MM.1S (cell line): ENCODE measurements at regions not wholly inside any gene's neighbourhood (a gene's known extent, or its start where the extent isn't known, plus 50 kb on each side); places are given as distances from the start of the nearest gene placed in this dataset.

Experiments
- DNase-seq: peaks from one replicate; pipeline ENCODE4 v3.0.0-alpha.2; 2015
- H2AFZ ChIP-seq: fragments of 300-600 bp; sonication (generic); 2 replicates; pipeline ENCODE4 v1.6.0; 2016; ENCODE audit warnings: antibody characterized with exemption, low read length
- H3F3A ChIP-seq: fragments of 300-600 bp; sonication (generic); 2 replicates; pipeline ENCODE4 v1.6.1; 2016; ENCODE audit warnings: mild to moderate bottlenecking, antibody characterized with exemption, low read length, moderate library complexity, mixed read lengths; ENCODE audit not compliant: insufficient read depth
- H3K27ac ChIP-seq: fragments of 300-600 bp; sonication (generic); 2 replicates; pipeline ENCODE4 v1.5.1; 2016; ENCODE audit warnings: mild to moderate bottlenecking, low read length
- H3K27me3 ChIP-seq: fragments of 300-600 bp; sonication (generic); replicated peaks from 2 replicates; pipeline ENCODE4 v1.6.0; 2016; ENCODE audit warnings: low read length; ENCODE audit not compliant: insufficient read depth
- H3K36me3 ChIP-seq: fragments of 300-600 bp; sonication (generic); replicated peaks from 2 replicates; pipeline ENCODE4 v1.6.1; 2016; ENCODE audit warnings: mild to moderate bottlenecking, low read length, mixed read lengths; ENCODE audit not compliant: insufficient read depth
- H3K4me1 ChIP-seq: fragments of 300-600 bp; sonication (generic); 2 replicates; pipeline ENCODE4 v1.6.1; 2016; ENCODE audit warnings: low read length, mixed read lengths
- H3K4me2 ChIP-seq: fragments of 300-600 bp; sonication (generic); 2 replicates; pipeline ENCODE4 v1.6.0; 2016; ENCODE audit warnings: low read depth, low read length
- H3K4me3 ChIP-seq: fragments of 300-600 bp; sonication (generic); 2 replicates; pipeline ENCODE4 v1.5.1; 2016; ENCODE audit warnings: low read length, mixed read lengths
- H3K79me2 ChIP-seq: fragments of 300-600 bp; sonication (generic); 2 replicates; pipeline ENCODE4 v1.6.1; 2016; ENCODE audit warnings: mixed run types, low read length, mixed read lengths
- H3K9ac ChIP-seq: fragments of 300-600 bp; sonication (generic); 2 replicates; pipeline ENCODE4 v1.6.1; 2016; ENCODE audit warnings: low read length, mixed read lengths
- H3K9me2 ChIP-seq: fragments of 300-600 bp; sonication (generic); replicated peaks from 2 replicates; pipeline ENCODE4 v1.6.1; 2016; ENCODE audit warnings: mild to moderate bottlenecking, low read length, mixed read lengths; ENCODE audit not compliant: insufficient read depth
- H3K9me3 ChIP-seq: fragments of 300-600 bp; sonication (generic); replicated peaks from 2 replicates; pipeline ENCODE4 v1.6.1; 2016; ENCODE audit warnings: mild to moderate bottlenecking, low read length, mixed read lengths; ENCODE audit not compliant: insufficient read depth
- H4K20me1 ChIP-seq: fragments of 300-600 bp; sonication (generic); 2 replicates; pipeline ENCODE4 v1.6.1; 2016; ENCODE audit warnings: mild to moderate bottlenecking, low read length, moderate library complexity, mixed read lengths; ENCODE audit not compliant: insufficient read depth
- CTCF ChIP-seq: fragments of 300-600 bp; sonication (generic); IDR thresholded peaks from 2 replicates; pipeline ENCODE4 v1.5.1; 2016; ENCODE audit warnings: antibody characterized with exemption, low read length, mixed read lengths
- EZH2 ChIP-seq: fragments of 300-600 bp; sonication (generic); optimal IDR thresholded peaks from 2 replicates; pipeline ENCODE3; 2017; ENCODE audit warnings: low read depth, mild to moderate bottlenecking, antibody characterized with exemption, low read length, mixed read lengths
- EZH2phosphoT487 ChIP-seq: fragments of 300-600 bp; sonication (generic); IDR thresholded peaks from 2 replicates; pipeline ENCODE4 v1.6.1; 2018; ENCODE audit warnings: antibody characterized with exemption, low read length

- no peaks in the 10 kb centered on the region for H3K79me2 ChIP-seq
- no peaks in the 10 kb centered on the region for H3F3A ChIP-seq
- no peak overlapping the region for H3K4me3 ChIP-seq
- H3K9me3 ChIP-seq, result no peaks in the 10 kb centered on the region
- H3K27ac ChIP-seq, result no peak overlapping the region
- no peak overlapping the region for H3K4me2 ChIP-seq
- no peaks in the 10 kb centered on the region for H3K36me3 ChIP-seq
- no peaks in the 10 kb centered on the region for H3K4me1 ChIP-seq
- no peak overlapping the region for H2AFZ ChIP-seq
- no peaks in the 10 kb centered on the region for H3K9me2 ChIP-seq
- H3K9ac ChIP-seq, result no peak overlapping the region
- H3K27me3 ChIP-seq, result no peaks in the 10 kb centered on the region
- H4K20me1 ChIP-seq, result no peaks in the 10 kb centered on the region
- no peak for DNase-seq
- TF ChIP-seq CTCF (no peak), EZH2phosphoT487 (no peak), EZH2 (no peak)
These were observed 201.7 kb upstream of the SASH1 start for GRCh38 chr6:148140772-148141557.

- H3F3A ChIP-seq, result no peaks in the 10 kb centered on the region
- TF ChIP-seq EZH2phosphoT487, result no peak
- TF ChIP-seq EZH2, result no peak
- no peak for TF ChIP-seq CTCF
- H2AFZ ChIP-seq, result no peak overlapping the region
These were observed 199.8 kb upstream of the SASH1 start for GRCh38 chr6:148142821-148143220.

DNA sequence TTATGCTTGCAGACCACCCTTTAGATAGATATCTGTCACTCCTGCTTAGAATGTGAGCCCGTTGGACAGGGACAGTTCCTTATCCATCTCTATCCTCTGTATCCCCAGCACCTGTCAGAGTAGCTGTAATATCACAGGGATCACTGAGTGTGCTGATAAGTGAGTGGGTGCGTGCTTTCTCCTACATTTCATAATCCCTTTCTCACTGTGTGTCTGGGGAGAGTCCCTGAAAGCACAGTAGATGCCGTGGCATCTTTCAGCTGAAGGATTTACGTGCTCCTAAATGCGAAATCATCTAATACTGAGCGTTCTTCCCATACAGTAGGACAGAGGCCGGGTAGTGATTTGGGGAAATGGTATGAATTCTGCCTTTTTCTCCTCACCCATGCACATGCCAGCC is 198.9 kb upstream of the SASH1 start:
- H3K27ac ChIP-seq, result no peak overlapping the region
- H3K36me3 ChIP-seq, result no peaks in the 10 kb centered on the region
- no peak overlapping the region for H3K4me2 ChIP-seq
- DNase-seq, result no peak
- H3K4me3 ChIP-seq, result no peak overlapping the region
- no peaks in the 10 kb centered on the region for H3K4me1 ChIP-seq
- H3K9ac ChIP-seq, result no peak overlapping the region
- no peaks in the 10 kb centered on the region for H3K79me2 ChIP-seq
- no peaks in the 10 kb centered on the region for H3K9me3 ChIP-seq
- no peaks in the 10 kb centered on the region for H3F3A ChIP-seq
- no peak overlapping the region for H2AFZ ChIP-seq
- TF ChIP-seq EZH2phosphoT487 (no peak), EZH2 (no peak), CTCF (no peak)
- H3K9me2 ChIP-seq, result no peaks in the 10 kb centered on the region
- no peaks in the 10 kb centered on the region for H3K27me3 ChIP-seq
- no peaks in the 10 kb centered on the region for H4K20me1 ChIP-seq

More at GRCh38 chr6:148142821-148143220, 199.8 kb upstream of the SASH1 start:
- H3K9ac ChIP-seq, result no peak overlapping the region
- no peaks in the 10 kb centered on the region for H3K27me3 ChIP-seq
- no peaks in the 10 kb centered on the region for H4K20me1 ChIP-seq
- H3K4me1 ChIP-seq, result no peaks in the 10 kb centered on the region
- no peak overlapping the region for H3K4me2 ChIP-seq
- no peak for DNase-seq
- no peaks in the 10 kb centered on the region for H3K9me3 ChIP-seq
- H3K4me3 ChIP-seq, result no peak overlapping the region
- H3K79me2 ChIP-seq, result no peaks in the 10 kb centered on the region
- H3K27ac ChIP-seq, result no peak overlapping the region
- H3K36me3 ChIP-seq, result no peaks in the 10 kb centered on the region
- H3K9me2 ChIP-seq, result no peaks in the 10 kb centered on the region
